Sigmoid colon (tissue), 4 donors: ENCODE measurements at regions not wholly inside any gene's neighbourhood (a gene's known extent, or its start where the extent isn't known, plus 50 kb on each side); places are given as distances from the start of the nearest gene placed in this dataset.

Source experiments
- POLR2A ChIP-seq, 2 donors: fragments of 450-650 bp; IDR thresholded peaks; one replicate each; pipeline ENCODE4 v1.6.1; 2016; ENCODE audit warnings: antibody characterized with exemption in 2 of 2, mild to moderate bottlenecking in 2 of 2, moderate library complexity in 2 of 2
- POLR2AphosphoS5 ChIP-seq, 4 donors: sonication (generic); formaldehyde crosslinking; IDR thresholded peaks; one replicate each; pipeline ENCODE4 v1.6.1; 2017; ENCODE audit warnings: antibody characterized with exemption in 4 of 4
- TF ChIP-seq, protein P1 (sequence below), 4 experiments: fragments of 450-650 bp in 3 of 4; fragments of 200-600 bp in 1 of 4; IDR thresholded peaks; one replicate each; pipeline ENCODE4 v1.5.1; 2016 to 2019; ENCODE audit warnings: antibody characterized with exemption in 4 of 4, mild to moderate bottlenecking in 3 of 4, moderate library complexity in 2 of 4

DNA sequence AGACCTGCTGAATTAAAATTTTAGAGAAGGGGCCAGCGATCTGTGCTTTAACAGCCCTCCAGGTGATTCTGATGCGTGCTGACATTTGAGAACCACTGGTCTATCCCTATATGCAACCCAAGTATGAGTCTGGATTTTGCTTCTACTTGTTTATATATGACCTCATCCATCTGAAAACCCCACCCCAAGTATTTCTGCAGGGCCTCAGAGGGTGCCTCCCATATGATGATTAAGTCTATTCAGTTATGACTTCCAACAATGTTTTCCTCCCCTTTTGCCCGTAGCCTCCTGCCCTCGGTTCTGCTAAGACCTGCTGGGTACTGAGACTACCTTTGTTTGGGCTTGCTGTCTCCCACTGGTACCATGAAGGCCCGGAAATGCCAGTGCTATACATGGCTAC, 376.0 kb upstream of the SMARCA2 start:
- TF ChIP-seq POLR2AphosphoS5 (IDR thresholded peaks at IDR 0.05) (no peak), POLR2A (IDR thresholded peaks at IDR 0.05) (no peak)
- TF ChIP-seq, protein P1, sequence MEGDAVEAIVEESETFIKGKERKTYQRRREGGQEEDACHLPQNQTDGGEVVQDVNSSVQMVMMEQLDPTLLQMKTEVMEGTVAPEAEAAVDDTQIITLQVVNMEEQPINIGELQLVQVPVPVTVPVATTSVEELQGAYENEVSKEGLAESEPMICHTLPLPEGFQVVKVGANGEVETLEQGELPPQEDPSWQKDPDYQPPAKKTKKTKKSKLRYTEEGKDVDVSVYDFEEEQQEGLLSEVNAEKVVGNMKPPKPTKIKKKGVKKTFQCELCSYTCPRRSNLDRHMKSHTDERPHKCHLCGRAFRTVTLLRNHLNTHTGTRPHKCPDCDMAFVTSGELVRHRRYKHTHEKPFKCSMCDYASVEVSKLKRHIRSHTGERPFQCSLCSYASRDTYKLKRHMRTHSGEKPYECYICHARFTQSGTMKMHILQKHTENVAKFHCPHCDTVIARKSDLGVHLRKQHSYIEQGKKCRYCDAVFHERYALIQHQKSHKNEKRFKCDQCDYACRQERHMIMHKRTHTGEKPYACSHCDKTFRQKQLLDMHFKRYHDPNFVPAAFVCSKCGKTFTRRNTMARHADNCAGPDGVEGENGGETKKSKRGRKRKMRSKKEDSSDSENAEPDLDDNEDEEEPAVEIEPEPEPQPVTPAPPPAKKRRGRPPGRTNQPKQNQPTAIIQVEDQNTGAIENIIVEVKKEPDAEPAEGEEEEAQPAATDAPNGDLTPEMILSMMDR (IDR thresholded peaks at IDR 0.05), result no peak
